ENCODE measurements at regions not wholly inside any gene's neighbourhood (a gene's known extent, or its start where the extent isn't known, plus 50 kb on each side); places are given as distances from the start of the nearest gene placed in this dataset.
A peak's percentile ranks its signal among the peaks of the same experiment; 100 is the strongest.

DNA sequence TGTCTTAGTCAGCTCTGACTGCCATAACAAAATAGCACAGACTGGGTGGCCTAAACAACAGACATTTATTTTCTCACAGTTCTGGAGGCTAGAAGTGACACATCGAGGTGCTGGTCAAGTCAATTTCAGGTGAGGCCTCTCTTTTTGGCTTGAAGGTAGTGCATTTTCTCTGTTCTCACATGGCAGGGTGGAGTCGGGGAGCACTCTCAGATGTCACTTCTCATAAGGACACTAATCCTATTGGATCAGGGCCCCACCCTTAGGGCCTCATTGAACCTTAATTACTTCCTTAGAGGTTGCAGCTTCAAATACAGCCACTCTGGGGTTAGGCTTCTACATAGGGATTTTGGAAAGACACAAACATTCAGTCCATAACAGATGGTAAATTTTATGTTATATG is 161.6 kb downstream of the PFKFB3 start:
- in situ Hi-C loops (cut with HindIII; ENCODE audit: low pct_unique_long_range_greater_than_20kb, low sequenced_read_pairs), result no loop called here
- no peak for DNase-seq (ENCODE audit: low read depth)

- in situ Hi-C loops (cut with HindIII; ENCODE audit: low pct_unique_long_range_greater_than_20kb, low sequenced_read_pairs), result no loop called here
- no peak for DNase-seq (ENCODE audit: low read depth)
Measured at GRCh38 chr10:6364893-6365292, 162.2 kb downstream of the PFKFB3 start.

DNA sequence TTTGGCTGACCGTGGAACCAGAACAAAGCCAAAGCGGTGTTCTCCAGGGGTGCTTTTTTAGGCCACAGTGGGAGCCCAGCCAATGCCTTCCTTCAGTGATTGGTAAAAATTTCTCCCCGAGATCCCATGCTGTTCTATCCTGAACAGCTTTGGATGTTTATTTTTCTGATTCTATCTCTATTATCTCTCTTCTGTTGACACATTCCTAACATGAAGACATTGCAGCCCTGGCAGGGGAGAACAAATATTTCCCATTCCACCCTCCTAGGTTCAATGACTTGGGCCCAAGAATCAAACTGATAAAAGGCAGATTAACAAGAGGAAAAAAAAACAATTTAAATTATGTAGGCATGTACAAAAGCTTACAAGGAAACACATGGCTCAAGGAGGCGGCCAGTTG is 162.7 kb downstream of the PFKFB3 start:
- in situ Hi-C loops (cut with HindIII; ENCODE audit: low pct_unique_long_range_greater_than_20kb, low sequenced_read_pairs), result no loop called here
- peak; percentile 75 for DNase-seq (ENCODE audit: low read depth)

Data from Caki2 (cell line).